Bronchial epithelial cell (primary cell): ENCODE measurements at regions not wholly inside any gene's neighbourhood (a gene's known extent, or its start where the extent isn't known, plus 50 kb on each side); places are given as distances from the start of the nearest gene placed in this dataset.

ENCODE experiments used
- DNase-seq: peaks from one replicate; pipeline ENCODE4 v3.0.0-alpha.2; 2010; ENCODE audit warnings: low read depth
- FAIRE-seq: peaks from 2 replicates; lab custom pipeline; 2011; peaks lifted over from hg19 to GRCh38; lab: Jason Lieb, UNC
- H3K27me3 ChIP-seq: 2 replicates; pipeline ENCODE4 v1.5.1; 2011; ENCODE audit warnings: low read length; ENCODE audit not compliant: control insufficient read depth, insufficient read depth
- H3K36me3 ChIP-seq: 2 replicates; pipeline ENCODE4 v1.5.1; 2011; ENCODE audit warnings: low read length; ENCODE audit not compliant: control insufficient read depth, insufficient read depth
- H3K4me3 ChIP-seq: 2 replicates; pipeline ENCODE4 v1.5.1; 2011; ENCODE audit warnings: mild to moderate bottlenecking, low read depth, low read length, control low read depth
- TF ChIP-seq, protein P1 (sequence below): IDR thresholded peaks from 2 replicates; pipeline ENCODE4 v1.5.1; 2011; ENCODE audit warnings: mild to moderate bottlenecking, moderate library complexity, low read length, control low read depth, inconsistent platforms; ENCODE audit not compliant: insufficient read depth, severe bottlenecking

GRCh38 chr7:45998506-45998905 is 77.4 kb upstream of the IGFBP3 start:
- no peak for DNase-seq
- TF ChIP-seq, protein P1, sequence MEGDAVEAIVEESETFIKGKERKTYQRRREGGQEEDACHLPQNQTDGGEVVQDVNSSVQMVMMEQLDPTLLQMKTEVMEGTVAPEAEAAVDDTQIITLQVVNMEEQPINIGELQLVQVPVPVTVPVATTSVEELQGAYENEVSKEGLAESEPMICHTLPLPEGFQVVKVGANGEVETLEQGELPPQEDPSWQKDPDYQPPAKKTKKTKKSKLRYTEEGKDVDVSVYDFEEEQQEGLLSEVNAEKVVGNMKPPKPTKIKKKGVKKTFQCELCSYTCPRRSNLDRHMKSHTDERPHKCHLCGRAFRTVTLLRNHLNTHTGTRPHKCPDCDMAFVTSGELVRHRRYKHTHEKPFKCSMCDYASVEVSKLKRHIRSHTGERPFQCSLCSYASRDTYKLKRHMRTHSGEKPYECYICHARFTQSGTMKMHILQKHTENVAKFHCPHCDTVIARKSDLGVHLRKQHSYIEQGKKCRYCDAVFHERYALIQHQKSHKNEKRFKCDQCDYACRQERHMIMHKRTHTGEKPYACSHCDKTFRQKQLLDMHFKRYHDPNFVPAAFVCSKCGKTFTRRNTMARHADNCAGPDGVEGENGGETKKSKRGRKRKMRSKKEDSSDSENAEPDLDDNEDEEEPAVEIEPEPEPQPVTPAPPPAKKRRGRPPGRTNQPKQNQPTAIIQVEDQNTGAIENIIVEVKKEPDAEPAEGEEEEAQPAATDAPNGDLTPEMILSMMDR = no peak
- no peaks in the 10 kb centered on the region for H3K27me3 ChIP-seq
- FAIRE-seq = no peak
- no peak overlapping the region for H3K4me3 ChIP-seq
- H3K36me3 ChIP-seq = no peaks in the 10 kb centered on the region

- FAIRE-seq (no peak), DNase-seq (peak; percentile 60)
- TF ChIP-seq, protein P1 = no peak
- Histone ChIP-seq H3K36me3 (no peaks in the 10 kb centered on the region), H3K27me3 (no peaks in the 10 kb centered on the region), H3K4me3 (no peak overlapping the region)
Measured at GRCh38 chr7:45993621-45994020, 72.5 kb upstream of the IGFBP3 start.

GRCh38 chr7:45992826-45993225 is 71.8 kb upstream of the IGFBP3 start:
- Histone ChIP-seq H3K27me3 (no peaks in the 10 kb centered on the region), H3K36me3 (no peaks in the 10 kb centered on the region), H3K4me3 (no peak overlapping the region)
- TF ChIP-seq, protein P1 = no peak
- FAIRE-seq (no peak), DNase-seq (no peak)

DNA sequence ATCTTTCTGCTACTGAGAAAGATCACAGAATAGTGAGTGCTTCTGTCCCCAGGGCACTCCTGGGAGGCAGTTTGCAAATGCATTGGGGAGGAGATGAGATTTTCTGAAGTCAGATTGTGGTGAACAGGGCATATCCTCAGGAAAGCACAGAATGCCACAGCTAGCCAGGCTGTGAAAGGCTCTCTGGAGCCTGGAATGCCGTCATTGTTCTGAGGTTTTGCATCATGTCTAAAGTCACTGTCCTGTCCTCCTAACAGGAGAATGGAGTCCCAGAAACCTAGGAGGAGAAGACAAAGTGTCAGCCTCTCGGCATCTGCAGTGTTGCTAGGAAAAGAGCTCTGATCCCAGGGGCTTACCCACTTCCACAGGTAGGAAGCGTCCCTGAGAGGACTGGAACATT is 69.2 kb upstream of the IGFBP3 start:
- FAIRE-seq = no peak
- TF ChIP-seq, protein P1 = no peak

GRCh38 chr7:45988405-45989057 is 67.5 kb upstream of the IGFBP3 start:
- peak; percentile 25 for DNase-seq
- no peak for FAIRE-seq
- TF ChIP-seq, protein P1 = no peak
- Histone ChIP-seq H3K36me3 (no peaks in the 10 kb centered on the region), H3K4me3 (no peak overlapping the region), H3K27me3 (no peaks in the 10 kb centered on the region)

More for the DNA sequence above, 69.2 kb upstream of the IGFBP3 start:
- Histone ChIP-seq H3K27me3 (no peaks in the 10 kb centered on the region), H3K36me3 (no peaks in the 10 kb centered on the region), H3K4me3 (no peak overlapping the region)
- DNase-seq = no peak

DNA sequence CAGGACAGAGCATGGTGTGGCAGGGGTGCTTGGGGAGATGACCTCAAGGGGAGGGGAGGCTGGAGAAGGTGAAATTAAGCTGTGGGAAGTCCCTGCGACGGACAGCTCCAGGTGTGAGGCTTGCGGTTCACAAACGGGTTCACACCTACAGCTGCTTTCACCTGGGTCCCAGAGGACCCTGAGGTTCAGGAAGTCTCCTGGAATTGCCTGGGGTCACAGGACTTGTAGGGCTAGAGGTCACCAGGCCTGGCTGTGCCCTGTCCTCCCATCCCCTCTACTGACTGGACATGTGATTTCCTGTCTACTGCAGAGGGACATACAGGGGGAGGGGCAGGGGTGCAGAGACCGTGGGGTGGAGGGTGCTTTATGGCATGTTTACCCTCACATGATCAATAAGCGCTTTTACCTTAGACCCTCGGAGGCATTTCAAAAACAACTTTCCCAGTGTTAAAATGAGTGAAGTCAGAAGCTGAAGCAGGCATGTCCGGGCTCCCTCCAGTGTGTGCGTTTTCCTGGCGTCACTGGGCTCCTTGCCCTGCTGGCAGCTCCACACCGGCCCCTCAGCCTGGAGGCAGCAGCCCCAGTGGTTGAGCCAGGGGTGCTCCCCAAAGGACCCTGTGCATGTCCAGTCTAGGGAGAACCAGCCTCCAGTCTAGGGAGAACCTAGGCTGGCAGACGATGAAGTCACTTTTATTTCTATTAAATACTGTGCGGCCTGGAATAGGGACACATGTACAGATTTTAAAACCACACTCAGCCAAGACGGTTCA is 66.6 kb upstream of the IGFBP3 start:
- Histone ChIP-seq H3K4me3 (no peak overlapping the region), H3K27me3 (no peaks in the 10 kb centered on the region), H3K36me3 (no peaks in the 10 kb centered on the region)
- TF ChIP-seq, protein P1 = no peak
- no peak for DNase-seq
- FAIRE-seq = no peak
